T-cell (primary cell): ENCODE measurements at regions not wholly inside any gene's neighbourhood (a gene's known extent, or its start where the extent isn't known, plus 50 kb on each side); places are given as distances from the start of the nearest gene placed in this dataset.

ENCODE experiments used
- ATAC-seq, 4 experiments: fragments of 200-7000 bp in 3 of 4; fragments of 150-1000 bp in 1 of 4; cut with Tn5 transposase; replicated peaks in 1 of 4; 1 replicate in 3 of 4; 2 replicates in 1 of 4; pipeline ENCODE4 v1.10.0; 2021; ENCODE audit warnings: moderate library complexity in 3 of 4, mild to moderate bottlenecking in 2 of 4, moderate number of reproducible peaks in 1 of 4
- CTCF ChIA-PET, 2 donors: fragments of 300-600 bp; sonication (Branson Sonifier 250); formaldehyde crosslinking; loops; one replicate each; lab custom pipeline; 2022; ENCODE audit warnings: antibody characterized with exemption in 2 of 2; lab: Charles Lee
- POLR2A ChIA-PET, 2 donors: fragments of 300-600 bp; sonication (Branson Sonifier 250); formaldehyde crosslinking; loops; one replicate each; lab custom pipeline; 2022; ENCODE audit warnings: antibody characterized with exemption in 2 of 2; lab: Charles Lee
- DNase-seq, 35 experiments: peaks; one replicate each; pipeline versions ENCODE4 v3.0.0 to v3.0.0-alpha.2; 2013 to 2023
- H3K27ac ChIP-seq: one replicate; pipeline ENCODE4 v1.5.1; 2013; ENCODE audit warnings: low read length
- H3K27me3 ChIP-seq, 2 experiments: replicated peaks in 1 of 2; 1 replicate in 1 of 2; 2 replicates in 1 of 2; pipeline versions ENCODE4 v1.6.1 to v1.7.0; 2013; ENCODE audit warnings: low read length in 1 of 2, mixed read lengths in 1 of 2; ENCODE audit not compliant: control insufficient read depth in 2 of 2, insufficient read depth in 2 of 2; ENCODE audit errors: extremely low read depth in 1 of 2
- H3K36me3 ChIP-seq, 2 donors: 1 replicate in 1 of 2; 2 replicates in 1 of 2; pipeline versions ENCODE4 v1.6.1 to v1.7.0; 2013; ENCODE audit warnings: low read length in 1 of 2; ENCODE audit not compliant: control insufficient read depth in 2 of 2, insufficient read depth in 1 of 2; ENCODE audit errors: extremely low read depth in 1 of 2
- H3K4me1 ChIP-seq, 2 experiments: 1 replicate in 1 of 2; 2 replicates in 1 of 2; pipeline versions ENCODE4 v1.6.1 to v1.7.0; 2013; ENCODE audit warnings: low read length in 2 of 2, mixed read lengths in 1 of 2; ENCODE audit not compliant: insufficient read depth in 2 of 2, control insufficient read depth in 1 of 2; ENCODE audit errors: extremely low read depth in 1 of 2
- H3K4me3 ChIP-seq, 2 donors: 1 replicate in 1 of 2; 2 replicates in 1 of 2; pipeline versions ENCODE4 v1.5.1 to v1.7.0; 2013; ENCODE audit warnings: mild to moderate bottlenecking in 2 of 2, low read length in 1 of 2, moderate library complexity in 1 of 2; ENCODE audit not compliant: control insufficient read depth in 1 of 2; ENCODE audit errors: extremely low read depth in 1 of 2
- H3K9me3 ChIP-seq: 2 replicates; pipeline ENCODE4 v1.7.0; 2013
- H3K27ac Mint-ChIP-seq, 2 donors: one replicate each; pipeline ENCODE4 v1.8.0; 2020 to 2021; ENCODE audit warnings: mild to moderate bottlenecking in 2 of 2, mixed read lengths in 2 of 2
- H3K27me3 Mint-ChIP-seq, 2 donors: one replicate each; pipeline ENCODE4 v1.8.0; 2021 to 2022; ENCODE audit warnings: mixed read lengths in 2 of 2
- H3K36me3 Mint-ChIP-seq: one replicate; pipeline ENCODE4 v1.8.0; 2021; ENCODE audit warnings: mixed read lengths
- H3K4me1 Mint-ChIP-seq, 3 donors: one replicate each; pipeline ENCODE4 v1.8.0; 2020 to 2022; ENCODE audit warnings: mixed read lengths in 3 of 3, mild to moderate bottlenecking in 1 of 3
- H3K4me3 Mint-ChIP-seq, 3 donors: one replicate each; pipeline ENCODE4 v1.8.0; 2020 to 2022; ENCODE audit warnings: mild to moderate bottlenecking in 3 of 3, mixed read lengths in 3 of 3, moderate library complexity in 3 of 3
- H3K9me3 Mint-ChIP-seq, 3 donors: one replicate each; pipeline ENCODE4 v1.8.0; 2020 to 2022; ENCODE audit warnings: mixed read lengths in 3 of 3
- WGBS: methylation state at CpG from one replicate; pipeline ENCODE4 v1.1.5; 2013; ENCODE audit warnings: missing lambda C conversion rate; ENCODE audit not compliant: insufficient coverage; 5-methylcytosine and 5-hydroxymethylcytosine counted together

DNA sequence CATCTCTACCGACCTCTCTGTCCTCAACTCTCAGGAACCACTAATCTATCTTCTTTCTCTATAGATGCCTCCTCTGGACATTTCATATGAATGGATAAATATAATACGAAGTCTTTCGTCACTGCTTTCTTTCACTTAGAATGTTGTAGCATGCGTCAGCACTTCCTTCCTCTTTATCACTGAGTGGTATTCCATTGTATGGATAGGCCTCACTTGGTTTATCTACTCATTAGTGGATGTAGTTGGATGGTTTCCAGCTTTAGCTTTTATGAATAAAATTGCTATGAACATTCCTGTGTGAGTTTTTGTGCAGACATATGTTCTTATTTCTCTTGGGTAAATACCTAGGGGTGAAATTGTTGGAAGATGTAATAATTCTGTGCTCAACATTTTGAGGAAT is 528.2 kb upstream of the FAT1 start:
- no peaks in the 10 kb centered on the region for H3K9me3 ChIP-seq
- H3K27ac ChIP-seq: no peak overlapping the region
- no peaks in the 10 kb centered on the region for H3K4me1 ChIP-seq
- H3K36me3 ChIP-seq: no peaks in the 10 kb centered on the region
- Mint-ChIP-seq H3K27ac (no peak overlapping the region), H3K9me3 (peaks cover 8 to 32% (median 12%) of the 10 kb centered on the region in 3 donors), H3K27me3 (no peaks in the 10 kb centered on the region), H3K36me3 (no peaks in the 10 kb centered on the region), H3K4me3 (no peak overlapping the region), H3K4me1 (no peaks in the 10 kb centered on the region)
- WGBS: no CpG with 5 or more reads among the region's 4 CpGs
- ChIA-PET POLR2A (no interaction called here), CTCF (no interaction called here)
- no peak for DNase-seq
- no peaks in the 10 kb centered on the region for H3K27me3 ChIP-seq
- no peak for ATAC-seq
- H3K4me3 ChIP-seq: no peak overlapping the region

DNA sequence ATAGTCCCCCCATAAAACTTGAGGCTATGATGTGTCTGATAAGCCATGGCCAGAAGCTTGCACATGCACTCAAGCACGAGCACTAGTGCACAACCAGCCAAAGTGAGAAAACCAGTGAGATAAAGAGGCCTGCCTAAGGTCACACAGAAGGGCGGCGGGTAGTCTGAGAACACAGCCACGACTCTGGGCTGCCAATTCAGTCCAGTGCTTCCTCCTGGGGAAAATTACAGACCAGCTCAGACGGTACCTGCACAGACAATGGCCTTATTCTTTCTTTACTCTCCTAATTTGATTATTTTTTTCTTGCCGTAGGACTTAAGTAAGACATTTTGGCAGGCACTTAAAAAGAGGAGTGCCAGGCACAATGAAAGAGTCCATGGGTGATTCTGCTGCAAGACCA is 533.2 kb upstream of the FAT1 start:
- H3K9me3 Mint-ChIP-seq: peaks cover 11 to 27% (median 15%) of the 10 kb centered on the region in 3 donors
- Histone ChIP-seq H3K9me3 (no peaks in the 10 kb centered on the region), H3K36me3 (no peaks in the 10 kb centered on the region), H3K4me3 (no peak overlapping the region), H3K27me3 (no peaks in the 10 kb centered on the region), H3K4me1 (no peaks in the 10 kb centered on the region), H3K27ac (no peak overlapping the region)
- no peaks in the 10 kb centered on the region for H3K36me3 Mint-ChIP-seq
- ATAC-seq (no peak), DNase-seq (no peak)
- no peaks in the 10 kb centered on the region for H3K27me3 Mint-ChIP-seq
- ChIA-PET CTCF (no interaction called here), POLR2A (no interaction called here)
- no peak overlapping the region for H3K27ac Mint-ChIP-seq
- no peaks in the 10 kb centered on the region for H3K4me1 Mint-ChIP-seq
- 59% methylated on average over 5 of the region's 6 CpGs for WGBS
- no peak overlapping the region for H3K4me3 Mint-ChIP-seq

DNA sequence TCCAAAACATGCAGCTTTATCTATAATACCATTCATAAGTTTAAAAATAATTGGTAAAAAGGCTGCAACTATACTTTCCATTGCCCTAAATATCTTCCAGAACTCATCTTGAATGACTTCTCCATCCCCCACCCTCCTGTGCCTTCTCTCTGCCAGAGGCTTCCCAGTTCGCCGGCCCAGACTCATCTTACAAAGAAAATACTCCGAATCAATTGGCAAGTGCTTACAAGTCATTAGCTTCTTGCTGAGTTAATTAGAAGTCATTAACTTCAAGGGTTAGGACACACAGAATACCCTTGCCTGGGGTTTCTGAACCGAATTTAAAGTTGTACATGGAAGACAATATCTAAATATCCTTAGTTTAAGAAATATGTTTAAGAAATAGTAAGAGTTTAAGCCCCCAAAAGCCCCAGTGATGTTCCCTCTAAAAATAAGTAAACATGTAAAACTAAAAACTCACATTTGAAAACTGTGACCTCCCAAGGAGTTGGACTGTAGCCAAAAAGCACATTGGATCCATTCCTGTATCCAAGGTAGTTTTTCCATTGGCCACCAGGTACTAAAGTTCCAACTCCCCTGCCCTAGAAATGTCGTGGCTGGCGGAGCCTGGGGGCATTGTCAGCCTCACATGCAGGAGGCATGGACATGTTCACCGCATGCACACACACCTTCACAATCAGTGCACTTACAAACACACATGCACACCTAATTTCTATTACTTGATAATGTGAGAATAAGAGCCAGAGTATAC is 535.2 kb upstream of the FAT1 start:
- Mint-ChIP-seq H3K4me3 (no peak overlapping the region), H3K4me1 (no peaks in the 10 kb centered on the region), H3K27me3 (no peaks in the 10 kb centered on the region), H3K9me3 (peaks cover 7 to 16% (median 11%) of the 10 kb centered on the region in 3 donors), H3K36me3 (no peaks in the 10 kb centered on the region), H3K27ac (no peak overlapping the region)
- H3K27me3 ChIP-seq: no peaks in the 10 kb centered on the region
- no CpG with 5 or more reads among the region's 7 CpGs for WGBS
- no peaks in the 10 kb centered on the region for H3K36me3 ChIP-seq
- H3K4me3 ChIP-seq: no peak overlapping the region
- DNase-seq (no peak), ATAC-seq (no peak)
- no peaks in the 10 kb centered on the region for H3K9me3 ChIP-seq
- no peak overlapping the region for H3K27ac ChIP-seq
- ChIA-PET POLR2A (no interaction called here), CTCF (no interaction called here)
- no peaks in the 10 kb centered on the region for H3K4me1 ChIP-seq

DNA sequence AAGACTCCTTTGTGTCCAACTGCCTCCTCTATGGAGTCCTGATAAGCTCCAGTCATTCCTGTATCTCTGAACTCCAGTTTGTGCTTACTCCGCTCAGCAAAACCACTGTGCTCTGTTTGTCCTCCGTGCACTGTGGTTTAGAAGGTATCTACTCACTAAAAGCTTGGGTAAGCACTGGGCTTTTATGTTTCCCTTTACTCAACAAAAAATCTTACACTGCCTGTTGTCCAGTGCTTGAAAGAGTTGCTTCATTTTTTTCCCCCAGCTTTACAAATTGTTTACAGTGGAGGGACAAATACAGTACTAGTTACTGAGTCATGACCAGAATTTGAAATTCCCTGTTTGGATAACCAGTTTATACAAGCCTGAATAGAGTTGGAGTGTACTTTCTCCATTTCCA is 545.3 kb upstream of the FAT1 start:
- DNase-seq: no peak
- H3K27me3 Mint-ChIP-seq: no peaks in the 10 kb centered on the region
- no peaks in the 10 kb centered on the region for H3K36me3 Mint-ChIP-seq
- Histone ChIP-seq H3K27me3 (no peaks in the 10 kb centered on the region), H3K4me3 (no peak overlapping the region), H3K36me3 (no peaks in the 10 kb centered on the region), H3K9me3 (no peaks in the 10 kb centered on the region), H3K27ac (no peak overlapping the region), H3K4me1 (no peaks in the 10 kb centered on the region)
- no peak for ATAC-seq
- WGBS: no CpG with 5 or more reads among the region's 2 CpGs
- peaks cover 6 to 16% (median 11%) of the 10 kb centered on the region in 3 donors for H3K9me3 Mint-ChIP-seq
- ChIA-PET POLR2A (no interaction called here), CTCF (no interaction called here)
- no peaks in the 10 kb centered on the region for H3K4me1 Mint-ChIP-seq
- H3K4me3 Mint-ChIP-seq: no peak overlapping the region
- H3K27ac Mint-ChIP-seq: no peak overlapping the region

DNA sequence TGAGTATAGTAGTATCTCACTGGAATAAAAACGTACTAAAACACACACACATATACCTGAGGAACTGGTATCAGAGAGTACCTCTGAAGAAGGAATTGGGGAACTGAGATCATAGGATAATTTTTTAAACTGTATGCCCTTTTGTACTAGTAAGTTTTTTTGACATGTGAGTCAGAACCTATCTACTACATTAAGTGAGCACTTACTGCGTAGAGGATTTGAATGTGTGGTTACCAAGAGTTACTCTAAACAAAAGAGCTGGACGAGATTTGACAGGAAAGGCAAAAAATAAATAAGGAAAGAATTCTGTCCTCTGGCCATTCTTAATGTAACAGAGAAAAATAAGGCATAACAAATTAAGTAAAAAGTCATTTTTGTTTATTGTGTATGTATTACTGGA is 546.5 kb upstream of the FAT1 start:
- Histone ChIP-seq H3K4me1 (no peaks in the 10 kb centered on the region), H3K4me3 (no peak overlapping the region), H3K27me3 (no peaks in the 10 kb centered on the region), H3K36me3 (no peaks in the 10 kb centered on the region), H3K27ac (no peak overlapping the region), H3K9me3 (no peaks in the 10 kb centered on the region)
- Mint-ChIP-seq H3K36me3 (no peaks in the 10 kb centered on the region), H3K27ac (no peak overlapping the region), H3K4me1 (no peaks in the 10 kb centered on the region), H3K27me3 (no peaks in the 10 kb centered on the region), H3K9me3 (peaks cover 6 to 16% (median 11%) of the 10 kb centered on the region in 3 donors), H3K4me3 (no peak overlapping the region)
- no CpG with 5 or more reads among the region's 3 CpGs for WGBS
- DNase-seq (no peak), ATAC-seq (no peak)
- ChIA-PET POLR2A (no interaction called here), CTCF (no interaction called here)

DNA sequence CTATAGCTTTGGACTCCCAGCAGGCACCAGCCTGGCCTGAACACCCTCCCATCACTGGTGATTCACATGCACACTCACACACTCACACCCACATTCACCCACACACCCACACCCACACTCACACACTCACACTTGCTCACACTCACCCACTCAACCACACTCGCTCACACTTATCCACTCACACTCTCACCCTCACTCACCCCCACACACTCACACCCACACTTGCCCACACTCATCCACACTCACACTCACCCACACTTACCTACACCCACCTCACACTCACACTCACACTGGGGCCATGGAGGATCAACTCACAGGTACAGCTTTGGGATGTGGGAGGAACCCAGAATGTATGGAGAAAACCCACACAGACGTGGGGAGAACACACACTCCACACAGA is 548.2 kb upstream of the FAT1 start:
- CTCF ChIA-PET: no interaction called here
- no peaks in the 10 kb centered on the region for H3K9me3 ChIP-seq
- Mint-ChIP-seq H3K4me3 (no peak overlapping the region), H3K27me3 (no peaks in the 10 kb centered on the region), H3K9me3 (peaks cover 6 to 10% (median 9%) of the 10 kb centered on the region in 3 donors), H3K36me3 (no peaks in the 10 kb centered on the region), H3K4me1 (no peaks in the 10 kb centered on the region), H3K27ac (no peak overlapping the region)
- POLR2A ChIA-PET: no interaction called here
- ATAC-seq (no peak), DNase-seq (no peak)
- no peaks in the 10 kb centered on the region for H3K4me1 ChIP-seq
- no peaks in the 10 kb centered on the region for H3K27me3 ChIP-seq
- no peaks in the 10 kb centered on the region for H3K36me3 ChIP-seq
- H3K27ac ChIP-seq: no peak overlapping the region
- WGBS: 86% methylated on average over 1 of the region's 2 CpGs
- H3K4me3 ChIP-seq: no peak overlapping the region

DNA sequence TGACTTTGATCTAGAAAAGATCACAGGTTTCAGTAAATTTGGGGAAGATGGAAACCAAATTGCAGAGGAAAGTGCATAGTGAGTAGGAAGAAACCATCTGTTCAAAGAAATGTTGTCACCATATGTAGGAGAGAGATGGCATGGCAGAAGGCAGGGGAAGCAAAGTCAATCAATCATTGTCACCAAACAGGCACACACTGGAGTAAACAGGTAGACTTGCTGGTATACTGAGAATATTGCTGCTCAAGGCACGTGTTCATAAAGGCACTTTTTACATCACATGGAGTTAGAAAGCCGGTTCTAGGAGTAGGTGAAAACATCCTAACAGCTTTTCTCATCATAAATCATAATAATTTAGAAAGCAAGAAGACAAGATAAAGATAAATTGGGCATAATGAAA is 550.5 kb upstream of the FAT1 start:
- Mint-ChIP-seq H3K9me3 (peaks cover 7 to 18% (median 8%) of the 10 kb centered on the region in 3 donors), H3K36me3 (no peaks in the 10 kb centered on the region), H3K4me1 (no peaks in the 10 kb centered on the region), H3K4me3 (no peak overlapping the region), H3K27me3 (no peaks in the 10 kb centered on the region), H3K27ac (no peak overlapping the region)
- no peak overlapping the region for H3K27ac ChIP-seq
- POLR2A ChIA-PET: no interaction called here
- H3K9me3 ChIP-seq: no peaks in the 10 kb centered on the region
- H3K36me3 ChIP-seq: no peaks in the 10 kb centered on the region
- no CpG with 5 or more reads among the region's 2 CpGs for WGBS
- no peaks in the 10 kb centered on the region for H3K4me1 ChIP-seq
- no peak for ATAC-seq
- CTCF ChIA-PET: no interaction called here
- no peak overlapping the region for H3K4me3 ChIP-seq
- no peak for DNase-seq
- no peaks in the 10 kb centered on the region for H3K27me3 ChIP-seq
